Adrenal gland (tissue), 9 donors: ENCODE measurements at regions not wholly inside any gene's neighbourhood (a gene's known extent, or its start where the extent isn't known, plus 50 kb on each side); places are given as distances from the start of the nearest gene placed in this dataset.

Source experiments
- DNase-seq, 7 donors: peaks; one replicate each; pipeline ENCODE4 v3.0.0-alpha.2; 2019 to 2020
- H3K27ac ChIP-seq, 5 donors: fragments of 200-600 bp; sonication (generic) in 4 of 5; 1 replicate in 3 of 5; 2 replicates in 2 of 5; pipeline versions ENCODE4 v1.5.1 to v1.8.0; 2016 to 2020; ENCODE audit warnings: mild to moderate bottlenecking in 1 of 5
- H3K27me3 ChIP-seq: fragments of 200-600 bp; 2 replicates; pipeline ENCODE4 v1.8.0; 2021
- H3K36me3 ChIP-seq, 2 donors: fragments of 200-600 bp; replicated peaks in 1 of 2; 1 replicate in 1 of 2; 2 replicates in 1 of 2; pipeline versions ENCODE4 v1.5.1 to v1.8.0; 2018 to 2022
- H3K4me1 ChIP-seq, 2 donors: fragments of 200-600 bp; replicated peaks in 1 of 2; 1 replicate in 1 of 2; 2 replicates in 1 of 2; pipeline versions ENCODE4 v1.5.1 to v1.8.0; 2018 to 2021
- H3K4me3 ChIP-seq, 4 donors: fragments of 200-600 bp; sonication (generic) in 3 of 4; one replicate each; pipeline ENCODE4 v1.5.1; 2016 to 2018
- H3K9me3 ChIP-seq, 3 donors: fragments of 200-600 bp; sonication (generic) in 1 of 3; replicated peaks in 1 of 3; 1 replicate in 2 of 3; 2 replicates in 1 of 3; pipeline versions ENCODE4 v1.5.1 to v1.8.0; 2016 to 2021
- CTCF ChIP-seq, 6 experiments: fragments of 450-650 bp in 4 of 6; fragments of 200-600 bp in 2 of 6; sonication (generic) in 1 of 6; IDR thresholded peaks; 1 replicate in 5 of 6; 2 replicates in 1 of 6; pipeline versions ENCODE4 v1.5.1 to v1.8.0; 2016 to 2021; ENCODE audit warnings: antibody characterized with exemption in 6 of 6, mild to moderate bottlenecking in 2 of 6, moderate library complexity in 1 of 6
- POLR2A ChIP-seq, 2 donors: fragments of 450-650 bp; IDR thresholded peaks; one replicate each; pipeline ENCODE4 v1.6.1; 2017; ENCODE audit warnings: antibody characterized with exemption in 2 of 2, mild to moderate bottlenecking in 2 of 2, moderate library complexity in 1 of 2
- WGBS, 4 donors: extraction: QIAGEN DNeasy Blood & Tissue Kit in 2 of 4; methylation state at CpG; one replicate each; pipeline versions ENCODE4 v1.1.5 to v1.1.7; 2013 to 2017; 5-methylcytosine and 5-hydroxymethylcytosine counted together
- intact Hi-C, 2 donors: fragments of 100-400 bp; cut with DNase I; formaldehyde crosslinking; loops; one replicate each; pipeline versions ENCODE4 v1.14.1 to v1.15.0; 2022 to 2023
- donor health status: healthy with polysubstance abuse.
- donor health status: Bipolar disorder and iron deficiency.
- donor health status: DM: yes; HTN: yes; CAD: no.
- donor health status: DM: no; HTN: no; CAD: no.
- donor health status: DM: no; HTN: no; CAD: no.

GRCh38 chr2:20123871-20124594, 72.6 kb upstream of the LAPTM4A start:
- Histone ChIP-seq H3K27ac (no peak overlapping the region), H3K27me3 (no peaks in the 10 kb centered on the region), H3K9me3 (no peaks in the 10 kb centered on the region), H3K36me3 (no peaks in the 10 kb centered on the region), H3K4me1 (no peaks in the 10 kb centered on the region), H3K4me3 (no peak overlapping the region)
- no peak for TF ChIP-seq POLR2A (IDR thresholded peaks at IDR 0.05)
- no peak for TF ChIP-seq CTCF (IDR thresholded peaks at IDR 0.05)
- intact Hi-C loops: no loop called here
- DNase-seq: no peak
- 91 to 94% (median 92%) methylated on average over 4 of the region's 4 CpGs for WGBS, 4 donors

- intact Hi-C loops: no loop called here
Observed at GRCh38 chr2:20122864-20123263, 71.4 kb upstream of the LAPTM4A start.

GRCh38 chr2:20120569-20121416, 69.4 kb upstream of the LAPTM4A start:
- H3K4me3 ChIP-seq: no peak overlapping the region
- H3K4me1 ChIP-seq: no peaks in the 10 kb centered on the region
- DNase-seq: no peak
- no peaks in the 10 kb centered on the region for H3K9me3 ChIP-seq
- intact Hi-C loops: no loop called here
- no peak overlapping the region for H3K27ac ChIP-seq
- H3K27me3 ChIP-seq: no peaks in the 10 kb centered on the region
- 86 to 92% (median 89%) methylated on average over 7 to 10 of the region's 10 CpGs for WGBS, 4 donors
- no peaks in the 10 kb centered on the region for H3K36me3 ChIP-seq
- no peak for TF ChIP-seq CTCF (IDR thresholded peaks at IDR 0.05)
- no peak for TF ChIP-seq POLR2A (IDR thresholded peaks at IDR 0.05)

More at GRCh38 chr2:20122864-20123263, 71.4 kb upstream of the LAPTM4A start:
- H3K27me3 ChIP-seq: no peaks in the 10 kb centered on the region
- TF ChIP-seq POLR2A (IDR thresholded peaks at IDR 0.05) (no peak), CTCF (IDR thresholded peaks at IDR 0.05) (no peak)
- H3K4me1 ChIP-seq: no peaks in the 10 kb centered on the region
- no peak for DNase-seq
- H3K36me3 ChIP-seq: no peaks in the 10 kb centered on the region
- no peak overlapping the region for H3K4me3 ChIP-seq
- no peaks in the 10 kb centered on the region for H3K9me3 ChIP-seq
- 75 to 99% (median 93%) methylated on average over 1 to 5 of the region's 5 CpGs for WGBS, 4 donors
- H3K27ac ChIP-seq: no peak overlapping the region

GRCh38 chr2:20118051-20118450, 66.6 kb upstream of the LAPTM4A start:
- H3K4me3 ChIP-seq: no peak overlapping the region
- no peaks in the 10 kb centered on the region for H3K36me3 ChIP-seq
- no peaks in the 10 kb centered on the region for H3K9me3 ChIP-seq
- 76 to 85% (median 83%) methylated on average over 4 to 8 of the region's 8 CpGs for WGBS, 4 donors
- intact Hi-C loops: no loop called here
- no peak for TF ChIP-seq POLR2A (IDR thresholded peaks at IDR 0.05)
- TF ChIP-seq CTCF (IDR thresholded peaks at IDR 0.05): no peak
- H3K27ac ChIP-seq: no peak overlapping the region
- no peaks in the 10 kb centered on the region for H3K4me1 ChIP-seq
- H3K27me3 ChIP-seq: no peaks in the 10 kb centered on the region
- DNase-seq: no peak
